T-helper 2 cell treated with Interferon-gamma antibody and Interleukin-4, amounts not matched to agents 5 μg/mL and 100 μg/mL, for 36 hours (primary cell): ENCODE measurements at regions not wholly inside any gene's neighbourhood (a gene's known extent, or its start where the extent isn't known, plus 50 kb on each side); places are given as distances from the start of the nearest gene placed in this dataset.

ENCODE experiments used
- DNase-seq: peaks from one replicate; pipeline ENCODE4 v3.0.0; 2021; ENCODE audit warnings: low spot score
- H3K27ac Mint-ChIP-seq: one replicate; pipeline ENCODE4 v1.8.0; 2021; ENCODE audit warnings: mild to moderate bottlenecking, mixed read lengths
- H3K27me3 Mint-ChIP-seq: one replicate; pipeline ENCODE4 v1.8.0; 2021; ENCODE audit warnings: low read depth, mixed read lengths
- H3K36me3 Mint-ChIP-seq: one replicate; pipeline ENCODE4 v1.8.0; 2021; ENCODE audit warnings: low read depth, mixed read lengths
- H3K4me1 Mint-ChIP-seq: one replicate; pipeline ENCODE4 v1.8.0; 2021; ENCODE audit warnings: low read depth, mixed read lengths
- H3K4me3 Mint-ChIP-seq: one replicate; pipeline ENCODE4 v1.8.0; 2022; ENCODE audit warnings: mild to moderate bottlenecking, moderate library complexity, mixed read lengths
- H3K9me3 Mint-ChIP-seq: one replicate; pipeline ENCODE4 v1.8.0; 2021; ENCODE audit warnings: mixed read lengths

DNA sequence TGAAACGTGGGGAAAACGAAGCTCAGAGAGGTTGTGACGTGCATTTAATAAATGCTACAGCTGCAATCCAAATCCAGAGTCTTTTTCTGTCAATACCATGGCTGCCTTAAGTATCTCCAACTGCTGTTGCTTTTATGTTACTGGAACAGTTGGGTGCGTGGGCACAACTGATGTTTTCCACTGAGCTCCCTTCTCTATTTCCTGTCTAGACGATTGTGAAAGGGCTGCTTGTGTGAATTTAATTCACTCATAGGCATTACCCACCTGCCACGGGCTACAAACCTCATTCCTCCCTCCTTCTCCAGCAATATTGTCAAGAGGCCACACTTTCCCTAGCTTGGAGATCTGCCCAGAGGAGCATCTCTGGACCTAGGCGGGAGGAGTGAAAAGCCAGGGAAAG lies 526.0 kb downstream of the MID1IP1 start:
- Mint-ChIP-seq H3K4me1 (peaks cover 67% of the 10 kb centered on the region), H3K36me3 (peaks cover 1% of the 10 kb centered on the region), H3K27me3 (no peaks in the 10 kb centered on the region), H3K9me3 (no peaks in the 10 kb centered on the region), H3K27ac (peak overlapping the region; percentile 83), H3K4me3 (peak overlapping the region; percentile 67)
- DNase-seq, result peak; percentile 57

DNA sequence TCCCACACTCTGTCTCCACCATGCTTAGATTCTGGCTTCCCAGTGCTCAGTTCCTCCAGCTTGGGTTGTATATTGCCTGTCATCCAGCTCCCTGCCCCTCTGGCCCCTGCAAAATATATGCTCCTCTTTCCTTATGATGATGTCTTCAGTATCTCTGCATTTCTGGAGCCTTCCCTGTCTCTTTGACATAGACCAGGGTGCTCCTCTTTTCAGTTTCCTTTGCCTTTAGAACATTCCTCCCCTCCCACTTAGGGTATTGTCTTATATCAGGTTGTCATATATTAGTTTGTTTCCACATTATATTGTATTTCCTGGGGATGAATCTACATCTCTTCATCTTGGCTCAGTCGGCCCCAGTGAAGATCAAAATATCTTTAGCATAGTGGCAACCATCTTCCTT lies 526.4 kb downstream of the MID1IP1 start:
- DNase-seq, result no peak
- H3K9me3 Mint-ChIP-seq, result no peaks in the 10 kb centered on the region
- peak overlapping the region; percentile 83 for H3K27ac Mint-ChIP-seq
- peaks cover 69% of the 10 kb centered on the region for H3K4me1 Mint-ChIP-seq
- H3K4me3 Mint-ChIP-seq, result peak overlapping the region; percentile 67
- peaks cover 1% of the 10 kb centered on the region for H3K36me3 Mint-ChIP-seq
- H3K27me3 Mint-ChIP-seq, result no peaks in the 10 kb centered on the region

DNA sequence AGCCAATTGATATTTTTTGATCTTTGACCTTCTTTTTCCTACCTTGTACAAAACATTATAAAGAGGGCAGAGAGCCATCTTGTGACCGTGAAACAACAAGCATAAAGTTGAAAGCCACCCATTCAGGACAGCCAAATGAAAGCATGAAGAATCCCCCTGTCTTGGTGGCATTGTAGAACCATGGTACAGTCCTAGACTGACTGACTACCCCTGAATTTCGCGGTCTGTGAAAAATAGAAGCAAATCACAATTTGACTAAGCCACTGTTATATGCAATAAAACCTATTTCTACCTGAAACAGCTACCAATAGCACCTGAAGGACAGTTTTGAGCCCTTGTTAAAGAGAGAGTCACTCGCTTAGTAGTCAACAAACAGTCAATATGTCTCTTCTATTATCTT lies 527.4 kb downstream of the MID1IP1 start:
- H3K4me3 Mint-ChIP-seq, result no peak overlapping the region
- peaks cover 1% of the 10 kb centered on the region for H3K36me3 Mint-ChIP-seq
- no peak overlapping the region for H3K27ac Mint-ChIP-seq
- no peaks in the 10 kb centered on the region for H3K9me3 Mint-ChIP-seq
- H3K4me1 Mint-ChIP-seq, result peaks cover 65% of the 10 kb centered on the region
- DNase-seq, result no peak
- no peaks in the 10 kb centered on the region for H3K27me3 Mint-ChIP-seq

DNA sequence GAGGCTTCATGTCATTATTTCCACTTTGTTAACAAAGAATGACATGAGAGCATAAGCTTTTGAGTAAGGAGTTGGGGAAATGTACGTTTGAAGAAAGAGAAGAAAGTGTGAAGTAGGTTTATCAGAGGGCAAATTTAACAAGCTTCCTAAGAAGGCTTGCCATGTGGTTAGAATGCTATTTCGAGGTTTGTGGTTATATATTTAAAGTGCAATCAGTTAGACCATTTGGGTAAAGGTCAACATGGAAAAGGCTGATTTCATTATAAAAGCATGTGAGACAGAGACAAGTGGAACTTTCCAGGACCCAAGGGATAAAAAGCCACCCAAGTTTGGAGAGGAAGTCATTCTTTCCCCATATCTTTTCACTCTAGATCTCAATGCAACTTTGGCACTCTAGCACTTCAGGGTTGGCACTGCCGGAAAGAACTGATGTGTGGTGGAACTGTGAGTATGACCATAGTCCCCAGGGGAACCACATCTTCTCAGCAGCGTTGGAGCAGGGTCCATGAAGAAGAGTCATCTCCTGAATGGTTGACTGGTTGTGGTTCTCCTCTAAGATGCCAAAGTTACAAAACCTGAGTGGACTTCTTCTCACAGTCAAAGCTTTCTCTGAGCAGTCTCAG lies 529.9 kb downstream of the MID1IP1 start:
- Mint-ChIP-seq H3K27ac (peak overlapping the region; percentile 86), H3K9me3 (no peaks in the 10 kb centered on the region), H3K36me3 (peaks cover 5% of the 10 kb centered on the region), H3K4me3 (peak overlapping the region; percentile 46), H3K4me1 (peaks cover 70% of the 10 kb centered on the region), H3K27me3 (no peaks in the 10 kb centered on the region)
- DNase-seq, result peak; percentile 68

DNA sequence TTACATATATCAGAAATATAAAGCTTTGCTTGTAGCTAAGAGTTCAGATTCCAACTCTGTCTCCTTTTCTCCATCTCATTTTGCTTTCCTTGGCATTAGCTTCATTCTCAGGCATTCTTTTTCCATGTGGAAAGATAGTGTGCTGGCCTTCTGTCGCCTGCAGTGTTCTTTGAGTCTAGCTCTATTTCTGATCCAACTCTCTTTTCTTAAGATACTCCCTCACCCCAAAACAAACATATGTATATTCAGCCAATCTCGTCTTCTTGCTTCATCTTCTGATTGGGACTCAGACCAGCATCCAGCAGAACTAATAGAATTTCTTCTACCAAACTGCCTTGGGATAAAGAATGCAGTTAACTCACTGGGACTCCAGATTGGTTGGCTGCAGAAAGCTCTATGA lies 532.2 kb downstream of the MID1IP1 start:
- Mint-ChIP-seq H3K27ac (no peak overlapping the region), H3K36me3 (peaks cover 5% of the 10 kb centered on the region)

DNA sequence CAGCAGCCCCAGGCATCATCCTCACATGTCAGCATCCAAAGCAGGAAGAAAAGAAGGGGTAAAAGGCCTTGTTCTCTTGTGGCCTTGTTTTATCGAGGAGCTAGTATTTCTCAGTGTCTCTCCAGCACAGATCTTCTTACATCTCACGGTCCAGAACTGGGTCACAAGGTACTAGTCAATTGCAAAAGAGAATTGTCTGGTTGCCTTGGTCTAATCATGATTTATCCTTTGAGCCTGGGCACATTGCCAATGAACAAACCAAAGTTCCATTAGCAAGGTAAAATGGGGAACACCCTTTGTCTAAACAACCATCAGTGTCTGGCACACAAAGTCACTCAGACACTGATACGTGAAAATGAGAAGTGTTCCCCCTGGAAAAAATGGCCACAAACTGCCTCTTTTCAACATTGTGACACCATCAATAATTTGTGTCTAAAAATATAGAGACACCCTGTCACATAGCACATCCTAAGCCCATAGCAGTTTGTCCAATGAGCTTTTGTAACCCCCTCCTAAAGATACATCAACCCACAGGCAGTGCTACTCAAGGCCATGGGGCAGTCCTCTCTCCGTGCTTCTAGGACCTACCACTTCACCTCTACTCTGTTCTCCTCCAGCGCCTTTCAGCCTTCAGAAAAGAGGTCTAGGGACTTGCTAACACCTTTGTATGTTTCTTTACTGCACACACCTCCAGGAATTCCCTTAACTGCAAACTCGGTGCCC lies 534.4 kb downstream of the MID1IP1 start:
- no peaks in the 10 kb centered on the region for H3K9me3 Mint-ChIP-seq
- peaks cover 48% of the 10 kb centered on the region for H3K4me1 Mint-ChIP-seq
- DNase-seq, result no peak
- H3K36me3 Mint-ChIP-seq, result peaks cover 5% of the 10 kb centered on the region
- peak overlapping the region; percentile 88 for H3K27ac Mint-ChIP-seq
- H3K4me3 Mint-ChIP-seq, result peak overlapping the region; percentile 9
- H3K27me3 Mint-ChIP-seq, result no peaks in the 10 kb centered on the region

More for the DNA sequence above, 532.2 kb downstream of the MID1IP1 start:
- no peak for DNase-seq
- H3K4me3 Mint-ChIP-seq, result no peak overlapping the region
- no peaks in the 10 kb centered on the region for H3K27me3 Mint-ChIP-seq
- no peaks in the 10 kb centered on the region for H3K9me3 Mint-ChIP-seq
- H3K4me1 Mint-ChIP-seq, result peaks cover 63% of the 10 kb centered on the region

DNA sequence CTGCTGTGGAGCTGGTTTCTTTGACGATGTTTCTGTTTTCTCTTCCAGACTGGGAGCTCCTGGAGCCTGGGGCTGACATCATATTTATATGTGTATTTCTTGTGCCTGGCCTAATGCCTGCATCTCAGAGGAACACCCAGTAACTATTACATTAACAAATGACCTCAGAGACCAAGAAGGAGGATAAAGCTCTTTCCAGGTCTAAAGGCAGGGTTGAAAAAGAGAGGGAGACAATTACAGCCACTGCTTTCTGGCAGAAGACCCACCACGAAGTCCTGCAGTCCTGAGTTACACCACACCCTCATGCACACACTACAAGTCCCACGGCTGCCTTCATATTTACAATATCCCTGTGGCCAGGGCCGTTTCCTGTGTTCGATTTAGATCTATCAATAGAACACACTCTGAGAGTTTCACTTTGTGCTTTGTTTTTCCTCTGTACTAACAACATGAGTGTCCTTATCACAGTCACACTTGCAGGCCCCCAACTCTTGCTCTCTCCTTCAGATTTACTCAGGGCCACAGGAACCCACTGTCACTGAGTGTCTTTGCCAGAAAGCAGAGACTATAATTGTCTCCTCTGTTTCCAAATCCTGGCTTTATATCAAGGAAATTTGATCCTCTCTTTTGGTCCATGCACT lies 535.5 kb downstream of the MID1IP1 start:
- H3K4me3 Mint-ChIP-seq, result peak overlapping the region; percentile 47
- H3K27me3 Mint-ChIP-seq, result no peaks in the 10 kb centered on the region
- peak overlapping the region; percentile 88 for H3K27ac Mint-ChIP-seq
- peaks cover 37% of the 10 kb centered on the region for H3K4me1 Mint-ChIP-seq
- DNase-seq, result peak; percentile 40
- peaks cover 5% of the 10 kb centered on the region for H3K36me3 Mint-ChIP-seq
- H3K9me3 Mint-ChIP-seq, result peaks cover 4% of the 10 kb centered on the region

DNA sequence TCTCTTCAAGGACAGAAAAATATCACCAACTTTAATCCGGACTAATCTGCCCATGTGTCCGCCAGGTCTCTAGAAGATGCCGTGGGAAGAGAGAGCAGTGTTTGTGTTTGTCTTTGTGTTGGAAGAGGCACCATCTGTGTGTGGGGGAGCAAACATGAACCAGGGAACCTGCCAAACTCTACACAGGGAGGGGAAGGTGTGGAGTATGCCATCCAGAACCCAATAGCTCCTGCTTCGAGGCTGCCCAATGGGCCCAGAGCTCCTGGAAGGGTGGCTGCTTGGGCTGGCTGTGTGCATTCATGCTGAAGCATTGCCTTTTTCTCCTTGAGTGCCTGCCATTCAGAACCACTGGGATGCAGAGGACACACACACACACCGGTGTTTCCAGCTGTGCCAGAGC lies 536.2 kb downstream of the MID1IP1 start:
- Mint-ChIP-seq H3K9me3 (peaks cover 4% of the 10 kb centered on the region), H3K27ac (peak overlapping the region; percentile 88), H3K4me1 (peaks cover 36% of the 10 kb centered on the region), H3K27me3 (no peaks in the 10 kb centered on the region), H3K4me3 (peak overlapping the region; percentile 47), H3K36me3 (peaks cover 4% of the 10 kb centered on the region)
- no peak for DNase-seq

DNA sequence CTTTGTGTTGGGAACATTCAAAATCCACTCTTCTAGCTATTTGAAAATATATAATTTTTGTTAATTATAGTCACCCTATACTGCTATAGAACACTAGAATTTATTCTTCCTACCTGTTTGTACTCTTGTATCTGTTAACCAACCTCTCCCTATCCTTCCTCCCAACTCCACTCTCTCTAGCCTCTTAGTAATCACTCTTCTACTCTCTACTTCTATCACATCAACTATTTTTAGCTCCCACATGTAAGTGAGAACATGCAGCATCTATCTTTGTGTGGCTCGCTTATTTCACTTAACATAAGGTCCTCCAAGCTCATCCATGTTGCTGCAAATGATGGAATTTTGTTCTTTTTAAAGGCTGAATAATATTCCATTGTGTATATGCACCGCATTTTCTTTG lies 537.3 kb downstream of the MID1IP1 start:
- no peak overlapping the region for H3K4me3 Mint-ChIP-seq

DNA sequence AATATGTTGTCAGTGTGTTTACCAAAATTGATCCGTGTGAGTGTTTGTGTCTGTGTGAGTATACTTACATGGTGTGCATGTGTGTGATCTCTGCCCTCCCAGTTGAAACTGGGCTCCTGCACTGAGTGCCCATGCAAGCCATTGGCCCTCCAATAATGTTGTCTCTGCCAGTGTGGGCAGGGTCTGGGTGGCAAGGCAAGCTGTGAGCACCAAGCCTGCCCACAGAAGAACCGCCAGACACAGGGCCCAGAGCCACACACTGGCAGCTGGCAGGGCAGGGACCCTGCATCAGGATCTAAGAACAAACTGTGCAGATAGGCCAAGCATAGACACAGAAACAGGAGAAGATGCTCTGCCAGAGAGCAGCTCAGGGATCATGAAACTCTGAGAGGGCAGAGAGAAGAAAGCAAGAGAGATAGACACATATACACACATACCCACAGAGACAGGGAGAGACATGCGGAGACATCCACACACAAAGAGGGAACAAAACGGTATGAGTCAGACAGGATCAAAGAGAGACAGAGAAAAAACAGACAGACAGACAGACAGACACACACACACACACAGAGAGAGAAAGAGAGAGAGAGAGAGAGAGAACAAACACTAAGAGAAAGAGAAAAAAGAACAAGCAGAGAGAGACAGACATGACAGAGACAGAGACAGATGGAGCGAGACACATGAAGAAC lies 555.0 kb downstream of the MID1IP1 start:
- H3K9me3 Mint-ChIP-seq, result peaks cover 4% of the 10 kb centered on the region
- no peaks in the 10 kb centered on the region for H3K27me3 Mint-ChIP-seq
- no peaks in the 10 kb centered on the region for H3K36me3 Mint-ChIP-seq
- peaks cover 5% of the 10 kb centered on the region for H3K4me1 Mint-ChIP-seq
- H3K4me3 Mint-ChIP-seq, result no peak overlapping the region
- H3K27ac Mint-ChIP-seq, result no peak overlapping the region
- no peak for DNase-seq

More for the DNA sequence above, 537.3 kb downstream of the MID1IP1 start:
- Mint-ChIP-seq H3K4me1 (peaks cover 34% of the 10 kb centered on the region), H3K27me3 (no peaks in the 10 kb centered on the region), H3K27ac (peak overlapping the region; percentile 53), H3K9me3 (peaks cover 4% of the 10 kb centered on the region), H3K36me3 (peaks cover 4% of the 10 kb centered on the region)
- DNase-seq, result no peak

DNA sequence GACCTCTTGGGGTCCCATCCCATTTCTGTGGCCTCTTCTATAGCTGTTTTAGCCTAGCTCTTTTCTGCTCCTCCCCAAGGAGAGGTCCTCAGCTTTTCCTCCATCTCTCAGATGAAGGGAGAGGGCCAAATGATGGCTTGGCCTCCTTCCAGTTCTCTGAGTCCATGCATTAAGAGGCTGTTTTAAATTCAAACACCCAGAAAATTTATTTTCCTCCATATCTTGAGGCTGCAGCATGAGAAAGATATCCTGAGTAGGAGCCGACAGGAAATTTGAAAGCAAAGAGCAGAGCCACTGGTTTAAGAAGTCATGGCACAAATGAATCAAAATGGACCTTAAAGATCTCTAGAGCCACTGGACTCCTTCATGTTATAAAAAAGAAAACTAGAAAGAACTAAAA lies 558.8 kb downstream of the MID1IP1 start:
- Mint-ChIP-seq H3K27ac (no peak overlapping the region), H3K4me1 (peaks cover 5% of the 10 kb centered on the region), H3K27me3 (no peaks in the 10 kb centered on the region), H3K36me3 (no peaks in the 10 kb centered on the region), H3K4me3 (no peak overlapping the region), H3K9me3 (no peaks in the 10 kb centered on the region)
- no peak for DNase-seq

DNA sequence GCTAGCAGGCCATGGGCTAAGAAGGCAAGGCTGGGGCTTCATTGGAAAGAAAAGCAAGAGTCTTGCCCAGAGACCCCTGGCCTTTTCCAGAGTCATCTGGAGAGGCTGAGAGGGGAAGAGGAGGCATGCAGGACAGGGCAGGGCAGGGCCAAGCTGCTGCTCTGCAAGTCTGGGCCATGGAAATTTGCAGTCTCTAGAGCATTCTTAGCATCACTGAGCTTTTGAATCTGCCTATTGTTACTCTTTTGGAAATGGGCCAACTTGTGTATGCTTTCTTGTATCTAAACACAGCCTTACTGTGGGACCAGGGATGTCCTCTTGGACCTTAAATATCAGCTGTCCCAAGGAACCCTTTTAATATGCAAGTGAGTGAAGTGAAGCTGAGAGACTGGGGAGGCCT lies 560.5 kb downstream of the MID1IP1 start:
- no peak overlapping the region for H3K27ac Mint-ChIP-seq
- DNase-seq, result no peak

DNA sequence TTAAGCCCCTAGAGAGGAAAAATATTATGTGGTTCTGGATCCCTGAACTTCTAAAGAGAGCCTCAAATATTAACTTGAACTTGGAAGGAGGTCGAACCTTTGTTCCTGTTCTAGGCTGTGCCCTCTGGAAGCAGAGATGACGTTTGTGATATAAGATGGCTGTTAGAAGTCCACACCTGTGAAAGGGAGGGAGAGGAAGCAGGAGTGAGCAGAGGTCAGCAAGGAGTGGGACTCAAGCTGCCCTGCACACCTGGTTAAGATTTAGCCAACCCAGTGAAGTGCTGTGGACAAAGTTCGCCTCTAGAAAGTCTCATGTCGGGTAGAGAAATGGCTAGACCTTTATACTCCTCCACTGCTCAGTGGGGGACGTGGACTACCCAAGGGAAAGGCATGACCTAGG lies 566.2 kb downstream of the MID1IP1 start:
- Mint-ChIP-seq H3K36me3 (no peaks in the 10 kb centered on the region), H3K27ac (no peak overlapping the region), H3K27me3 (no peaks in the 10 kb centered on the region), H3K4me3 (no peak overlapping the region), H3K4me1 (no peaks in the 10 kb centered on the region), H3K9me3 (no peaks in the 10 kb centered on the region)
- no peak for DNase-seq

More for the DNA sequence above, 560.5 kb downstream of the MID1IP1 start:
- H3K9me3 Mint-ChIP-seq, result no peaks in the 10 kb centered on the region
- H3K4me1 Mint-ChIP-seq, result no peaks in the 10 kb centered on the region
- H3K27me3 Mint-ChIP-seq, result no peaks in the 10 kb centered on the region
- H3K4me3 Mint-ChIP-seq, result no peak overlapping the region
- no peaks in the 10 kb centered on the region for H3K36me3 Mint-ChIP-seq

DNA sequence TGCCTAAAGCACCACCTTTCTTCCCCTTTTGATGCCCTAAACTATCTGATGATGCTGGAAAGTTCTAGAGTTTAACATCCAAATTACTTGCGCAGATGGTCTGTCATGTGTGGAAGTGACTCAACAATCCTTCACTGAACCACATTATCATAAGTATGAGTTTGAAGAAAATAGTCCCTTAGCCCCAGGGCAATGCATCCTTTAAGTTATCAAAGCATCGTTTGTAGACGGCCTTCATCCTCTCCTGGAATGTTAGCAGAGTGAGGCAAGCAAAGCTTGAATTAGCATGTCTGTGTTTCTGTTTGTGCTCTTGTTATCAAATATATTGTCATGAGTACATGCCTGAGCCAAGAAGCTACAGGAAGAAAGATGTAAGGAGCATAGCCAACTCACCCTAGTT lies 570.9 kb downstream of the MID1IP1 start:
- DNase-seq, result no peak
- Mint-ChIP-seq H3K27ac (no peak overlapping the region), H3K9me3 (no peaks in the 10 kb centered on the region), H3K27me3 (no peaks in the 10 kb centered on the region), H3K4me3 (no peak overlapping the region), H3K36me3 (no peaks in the 10 kb centered on the region), H3K4me1 (no peaks in the 10 kb centered on the region)
